ENCODE measurements at regions not wholly inside any gene's neighbourhood (a gene's known extent, or its start where the extent isn't known, plus 50 kb on each side); places are given as distances from the start of the nearest gene placed in this dataset.

- no peaks in the 10 kb centered on the region for H3K9me3 ChIP-seq
- no peaks in the 10 kb centered on the region for H3K36me3 ChIP-seq
- no peak overlapping the region for H3K27ac ChIP-seq
- H3K4me3 ChIP-seq (ENCODE audit: low read depth in 1 of 2, low read length in 1 of 2), result no peak overlapping the region
- no peaks in the 10 kb centered on the region for H3K27me3 ChIP-seq
- H3K4me1 ChIP-seq (ENCODE audit: control insufficient read depth in 1 of 2, insufficient read depth in 1 of 2, low read depth in 1 of 2, low read length in 1 of 2), result no peaks in the 10 kb centered on the region
- TF ChIP-seq CTCF (IDR thresholded peaks at IDR 0.05), result no peak
Measured at GRCh38 chr4:182015014-182015413, 228.2 kb upstream of the TENM3 start.

GRCh38 chr4:182015893-182016292, 227.3 kb upstream of the TENM3 start:
- Histone ChIP-seq H3K27ac (no peak overlapping the region), H3K4me1 (ENCODE audit: control insufficient read depth in 1 of 2, insufficient read depth in 1 of 2, low read depth in 1 of 2, low read length in 1 of 2) (no peaks in the 10 kb centered on the region), H3K27me3 (no peaks in the 10 kb centered on the region), H3K4me3 (ENCODE audit: low read depth in 1 of 2, low read length in 1 of 2) (no peak overlapping the region), H3K9me3 (no peaks in the 10 kb centered on the region), H3K36me3 (no peaks in the 10 kb centered on the region)
- TF ChIP-seq CTCF (IDR thresholded peaks at IDR 0.05), result no peak

- H3K36me3 ChIP-seq, result no peaks in the 10 kb centered on the region
- no peak for TF ChIP-seq CTCF (IDR thresholded peaks at IDR 0.05)
- no peaks in the 10 kb centered on the region for H3K9me3 ChIP-seq
- H3K27ac ChIP-seq, result no peak overlapping the region
- no peaks in the 10 kb centered on the region for H3K4me1 ChIP-seq (ENCODE audit: control insufficient read depth in 1 of 2, insufficient read depth in 1 of 2, low read depth in 1 of 2, low read length in 1 of 2)
- H3K4me3 ChIP-seq (ENCODE audit: low read depth in 1 of 2, low read length in 1 of 2), result no peak overlapping the region
- no peaks in the 10 kb centered on the region for H3K27me3 ChIP-seq
Measured at GRCh38 chr4:182017038-182017437, 226.2 kb upstream of the TENM3 start.

GRCh38 chr4:182018691-182019090, 224.5 kb upstream of the TENM3 start:
- H3K27ac ChIP-seq, result no peak overlapping the region

GRCh38 chr4:182019148-182019652, 224.0 kb upstream of the TENM3 start:
- Histone ChIP-seq H3K27me3 (no peaks in the 10 kb centered on the region), H3K27ac (no peak overlapping the region), H3K4me3 (ENCODE audit: low read depth in 1 of 2, low read length in 1 of 2) (no peak overlapping the region), H3K9me3 (no peaks in the 10 kb centered on the region), H3K4me1 (ENCODE audit: control insufficient read depth in 1 of 2, insufficient read depth in 1 of 2, low read depth in 1 of 2, low read length in 1 of 2) (no peaks in the 10 kb centered on the region), H3K36me3 (no peaks in the 10 kb centered on the region)
- no peak for TF ChIP-seq CTCF (IDR thresholded peaks at IDR 0.05)

More at GRCh38 chr4:182018691-182019090, 224.5 kb upstream of the TENM3 start:
- Histone ChIP-seq H3K4me1 (ENCODE audit: control insufficient read depth in 1 of 2, insufficient read depth in 1 of 2, low read depth in 1 of 2, low read length in 1 of 2) (no peaks in the 10 kb centered on the region), H3K27me3 (no peaks in the 10 kb centered on the region), H3K4me3 (ENCODE audit: low read depth in 1 of 2, low read length in 1 of 2) (no peak overlapping the region), H3K9me3 (no peaks in the 10 kb centered on the region), H3K36me3 (no peaks in the 10 kb centered on the region)
- no peak for TF ChIP-seq CTCF (IDR thresholded peaks at IDR 0.05)

GRCh38 chr4:182022909-182023308, 220.3 kb upstream of the TENM3 start:
- H3K4me3 ChIP-seq (ENCODE audit: low read depth in 1 of 2, low read length in 1 of 2), result no peak overlapping the region
- H3K27me3 ChIP-seq, result no peaks in the 10 kb centered on the region
- TF ChIP-seq CTCF (IDR thresholded peaks at IDR 0.05), result no peak

More at GRCh38 chr4:182022909-182023308, 220.3 kb upstream of the TENM3 start:
- H3K27ac ChIP-seq, result no peak overlapping the region
- H3K36me3 ChIP-seq, result no peaks in the 10 kb centered on the region
- H3K4me1 ChIP-seq (ENCODE audit: control insufficient read depth in 1 of 2, insufficient read depth in 1 of 2, low read depth in 1 of 2, low read length in 1 of 2), result no peaks in the 10 kb centered on the region
- H3K9me3 ChIP-seq, result no peaks in the 10 kb centered on the region
